HL-60 (cell line): ENCODE measurements at regions not wholly inside any gene's neighbourhood (a gene's known extent, or its start where the extent isn't known, plus 50 kb on each side); places are given as distances from the start of the nearest gene placed in this dataset.

ENCODE experiments used
- CTCF ChIP-seq: IDR thresholded peaks from one replicate; pipeline ENCODE4 v1.5.1; 2011; ENCODE audit warnings: low read length, control low read depth, inconsistent platforms; ENCODE audit not compliant: insufficient read depth
- POLR2AphosphoS5 ChIP-seq: IDR thresholded peaks from 2 replicates; pipeline ENCODE4 v1.6.1; 2012; ENCODE audit warnings: low read depth
- SPI1 ChIP-seq: IDR thresholded peaks from 2 replicates; pipeline ENCODE4 v1.6.1; 2012; ENCODE audit warnings: low read depth, mild to moderate bottlenecking, borderline replicate concordance
- TF ChIP-seq, protein P1 (sequence below): IDR thresholded peaks from 2 replicates; pipeline ENCODE4 v1.6.1; 2012; ENCODE audit warnings: low read depth; ENCODE audit not compliant: insufficient replicate concordance

DNA sequence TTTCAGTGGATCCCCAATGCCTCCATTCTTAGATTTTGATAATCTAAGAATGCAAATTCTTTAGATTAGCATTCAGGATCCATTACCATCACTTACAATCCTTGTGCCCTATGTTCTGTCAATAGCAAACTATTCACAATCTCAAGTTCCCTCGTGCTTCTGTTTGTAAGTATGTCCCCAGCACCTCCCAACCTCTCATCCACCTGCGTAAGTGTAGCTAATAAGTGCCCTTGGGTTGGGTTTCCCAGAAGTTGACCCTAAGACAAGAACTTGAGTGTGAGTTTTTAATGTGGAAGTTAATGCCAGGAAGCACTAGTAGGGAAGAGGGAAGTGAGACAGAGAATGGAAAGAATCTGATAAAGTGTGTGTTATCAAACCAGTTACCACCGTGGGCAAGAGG is 72.6 kb upstream of the PAK5 start:
- no peak for TF ChIP-seq CTCF
- TF ChIP-seq, protein P1, sequence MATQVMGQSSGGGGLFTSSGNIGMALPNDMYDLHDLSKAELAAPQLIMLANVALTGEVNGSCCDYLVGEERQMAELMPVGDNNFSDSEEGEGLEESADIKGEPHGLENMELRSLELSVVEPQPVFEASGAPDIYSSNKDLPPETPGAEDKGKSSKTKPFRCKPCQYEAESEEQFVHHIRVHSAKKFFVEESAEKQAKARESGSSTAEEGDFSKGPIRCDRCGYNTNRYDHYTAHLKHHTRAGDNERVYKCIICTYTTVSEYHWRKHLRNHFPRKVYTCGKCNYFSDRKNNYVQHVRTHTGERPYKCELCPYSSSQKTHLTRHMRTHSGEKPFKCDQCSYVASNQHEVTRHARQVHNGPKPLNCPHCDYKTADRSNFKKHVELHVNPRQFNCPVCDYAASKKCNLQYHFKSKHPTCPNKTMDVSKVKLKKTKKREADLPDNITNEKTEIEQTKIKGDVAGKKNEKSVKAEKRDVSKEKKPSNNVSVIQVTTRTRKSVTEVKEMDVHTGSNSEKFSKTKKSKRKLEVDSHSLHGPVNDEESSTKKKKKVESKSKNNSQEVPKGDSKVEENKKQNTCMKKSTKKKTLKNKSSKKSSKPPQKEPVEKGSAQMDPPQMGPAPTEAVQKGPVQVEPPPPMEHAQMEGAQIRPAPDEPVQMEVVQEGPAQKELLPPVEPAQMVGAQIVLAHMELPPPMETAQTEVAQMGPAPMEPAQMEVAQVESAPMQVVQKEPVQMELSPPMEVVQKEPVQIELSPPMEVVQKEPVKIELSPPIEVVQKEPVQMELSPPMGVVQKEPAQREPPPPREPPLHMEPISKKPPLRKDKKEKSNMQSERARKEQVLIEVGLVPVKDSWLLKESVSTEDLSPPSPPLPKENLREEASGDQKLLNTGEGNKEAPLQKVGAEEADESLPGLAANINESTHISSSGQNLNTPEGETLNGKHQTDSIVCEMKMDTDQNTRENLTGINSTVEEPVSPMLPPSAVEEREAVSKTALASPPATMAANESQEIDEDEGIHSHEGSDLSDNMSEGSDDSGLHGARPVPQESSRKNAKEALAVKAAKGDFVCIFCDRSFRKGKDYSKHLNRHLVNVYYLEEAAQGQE = no peak
- no peak for TF ChIP-seq SPI1
- no peak for TF ChIP-seq POLR2AphosphoS5
